ENCODE measurements at regions not wholly inside any gene's neighbourhood (a gene's known extent, or its start where the extent isn't known, plus 50 kb on each side); places are given as distances from the start of the nearest gene placed in this dataset.
A peak's percentile ranks its signal among the peaks of the same experiment; 100 is the strongest.

DNA sequence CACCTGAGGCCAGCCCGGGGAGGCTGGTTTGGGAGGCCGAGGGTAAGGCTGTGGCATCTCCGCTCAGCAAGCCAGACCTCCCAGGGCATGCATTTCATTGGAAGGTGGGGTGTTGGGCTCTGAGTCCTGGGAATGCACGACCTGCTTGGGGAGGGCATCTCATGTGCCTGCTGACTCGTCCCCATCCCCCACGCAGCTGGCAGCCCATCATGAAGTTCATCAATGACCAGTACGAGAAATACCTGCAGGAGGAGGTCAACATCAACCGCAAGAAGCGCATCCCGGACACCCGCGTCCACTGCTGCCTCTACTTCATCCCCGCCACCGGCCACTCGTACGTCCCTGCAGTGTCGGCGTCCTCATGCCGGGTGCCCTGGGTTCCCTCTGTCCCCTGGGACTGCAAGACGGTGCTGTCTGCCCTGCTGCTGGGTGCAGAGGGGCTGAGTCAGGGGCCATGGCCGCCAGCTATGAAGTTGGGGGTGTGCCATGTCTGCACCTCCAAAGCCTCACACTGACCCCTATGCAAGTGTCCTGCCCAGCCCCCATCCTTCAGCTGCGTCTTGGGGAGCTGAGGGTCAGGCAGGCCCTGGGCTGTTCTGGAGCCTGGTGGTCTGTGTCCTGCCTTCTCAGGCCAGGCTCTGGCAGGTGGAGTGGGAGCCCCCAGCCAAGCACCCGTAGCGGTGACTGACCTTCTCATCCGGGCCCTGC, 347.9 kb downstream of the SEC14L1 start:
- no peak for DNase-seq (ENCODE audit: low read depth)

DNA sequence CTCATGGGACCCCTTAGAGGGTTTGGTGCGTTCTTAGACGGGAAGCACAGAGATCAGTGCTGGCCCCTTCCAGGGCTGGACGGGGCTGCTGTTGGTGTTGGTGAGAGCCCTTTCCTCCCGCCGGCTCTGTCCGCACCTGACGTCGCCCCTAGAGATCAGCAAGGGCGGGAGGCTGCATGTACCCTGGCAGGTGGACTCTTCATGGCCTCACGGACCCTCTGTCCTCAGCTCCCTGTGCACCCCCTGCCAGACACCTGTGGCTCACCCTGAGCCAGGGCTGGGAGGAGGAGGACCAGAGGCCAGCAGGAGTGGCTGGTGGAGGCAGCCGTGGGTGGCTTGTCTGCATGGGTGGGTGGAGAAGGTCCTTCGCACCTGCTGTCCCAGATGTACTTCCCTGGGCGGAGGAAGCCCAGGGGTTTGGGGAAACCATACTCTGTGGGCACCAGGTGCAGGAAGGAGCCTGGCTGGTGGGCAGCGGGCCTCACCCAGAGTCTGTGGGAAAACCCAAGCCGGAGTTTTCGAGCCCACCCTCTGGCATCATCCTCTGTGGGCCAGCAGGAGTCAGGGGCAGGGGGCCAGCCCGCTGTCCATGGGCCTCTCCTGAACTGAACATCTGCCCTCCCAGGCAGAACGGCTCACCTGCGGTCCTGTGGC, 348.6 kb downstream of the SEC14L1 start:
- DNase-seq (ENCODE audit: low read depth), result no peak

DNA sequence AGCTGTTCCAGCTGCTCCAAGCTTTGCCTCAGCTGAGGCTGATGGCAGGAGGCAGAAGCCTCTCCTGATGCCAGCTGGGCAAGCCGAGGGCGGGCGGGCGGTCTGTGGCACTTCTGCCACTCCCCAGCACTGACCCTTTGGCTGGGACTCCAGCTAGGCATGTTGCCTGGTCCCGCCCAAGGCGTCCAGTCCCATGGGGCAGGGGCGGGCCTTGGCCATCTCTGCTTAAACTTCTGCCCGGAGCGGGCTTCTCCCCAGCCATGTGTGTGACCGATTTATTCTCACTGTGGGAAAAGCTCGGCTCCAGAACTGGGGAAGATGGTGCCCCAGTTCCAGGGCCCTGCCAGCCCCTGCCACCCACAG, 349.1 kb downstream of the SEC14L1 start:
- DNase-seq (ENCODE audit: low read depth), result no peak

DNA sequence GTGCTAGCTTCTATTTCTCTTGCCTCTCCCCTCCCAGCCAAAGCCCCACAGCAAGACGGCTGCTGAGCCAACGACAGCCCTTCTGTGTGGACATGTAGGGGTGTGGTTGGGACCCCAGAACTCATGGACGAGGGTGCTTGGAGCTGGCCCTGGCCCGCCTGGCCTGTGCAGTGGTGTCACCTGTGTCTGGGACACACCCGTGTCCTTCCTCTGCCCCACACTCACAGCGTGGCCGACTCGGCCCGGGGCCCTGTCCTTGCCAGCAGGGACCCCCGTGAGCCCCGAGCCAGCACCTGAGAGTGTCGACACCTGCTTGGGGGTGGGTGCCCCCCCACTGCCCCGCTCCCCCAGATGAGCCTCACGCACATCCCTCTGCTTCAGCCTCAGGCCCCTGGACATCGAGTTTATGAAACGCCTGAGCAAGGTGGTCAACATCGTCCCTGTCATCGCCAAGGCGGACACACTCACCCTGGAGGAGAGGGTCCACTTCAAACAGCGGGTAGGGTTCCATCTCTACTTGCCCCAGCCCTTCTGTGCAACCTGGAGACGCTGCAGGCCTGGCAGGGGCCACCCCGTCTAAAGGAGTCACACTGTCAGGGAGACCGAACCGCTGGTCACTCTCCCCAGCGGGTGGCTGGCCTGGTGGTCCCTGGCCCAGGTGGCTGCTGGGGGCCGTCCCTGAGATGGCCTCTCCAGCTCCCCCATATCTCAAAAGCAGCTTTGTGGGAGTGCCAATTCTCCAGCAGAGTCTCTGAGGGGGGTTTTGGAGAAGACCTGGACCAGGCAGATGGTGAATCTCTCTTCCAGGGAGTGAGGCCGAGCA, 349.8 kb downstream of the SEC14L1 start:
- DNase-seq (ENCODE audit: low read depth), result no peak

DNA sequence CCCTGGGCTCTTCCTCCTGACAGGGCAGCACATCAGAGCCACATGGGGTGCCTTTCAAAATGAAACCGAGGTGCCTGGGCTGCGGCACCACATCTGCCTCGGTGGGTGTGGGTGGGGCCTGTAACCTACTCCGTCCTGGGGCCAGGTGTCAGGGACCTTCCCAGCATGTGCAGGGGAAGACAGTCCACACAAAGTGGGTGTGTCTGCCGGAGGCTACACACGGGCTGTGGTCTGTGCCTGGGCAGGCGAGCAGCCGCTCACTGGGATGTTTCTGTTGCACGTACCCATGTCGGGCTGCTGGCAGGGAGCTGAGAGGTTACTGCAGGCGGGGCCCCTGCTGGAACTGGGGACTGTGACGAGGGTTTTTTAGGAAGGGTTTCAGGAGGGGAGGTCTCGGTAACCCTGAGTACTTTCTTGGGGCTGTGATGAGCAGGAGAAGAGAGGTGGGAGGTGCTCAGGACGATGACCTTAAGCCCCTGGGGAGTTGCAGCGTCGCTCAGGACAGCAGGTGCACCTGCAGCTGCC, 351.2 kb downstream of the SEC14L1 start:
- no peak for DNase-seq (ENCODE audit: low read depth)

DNA sequence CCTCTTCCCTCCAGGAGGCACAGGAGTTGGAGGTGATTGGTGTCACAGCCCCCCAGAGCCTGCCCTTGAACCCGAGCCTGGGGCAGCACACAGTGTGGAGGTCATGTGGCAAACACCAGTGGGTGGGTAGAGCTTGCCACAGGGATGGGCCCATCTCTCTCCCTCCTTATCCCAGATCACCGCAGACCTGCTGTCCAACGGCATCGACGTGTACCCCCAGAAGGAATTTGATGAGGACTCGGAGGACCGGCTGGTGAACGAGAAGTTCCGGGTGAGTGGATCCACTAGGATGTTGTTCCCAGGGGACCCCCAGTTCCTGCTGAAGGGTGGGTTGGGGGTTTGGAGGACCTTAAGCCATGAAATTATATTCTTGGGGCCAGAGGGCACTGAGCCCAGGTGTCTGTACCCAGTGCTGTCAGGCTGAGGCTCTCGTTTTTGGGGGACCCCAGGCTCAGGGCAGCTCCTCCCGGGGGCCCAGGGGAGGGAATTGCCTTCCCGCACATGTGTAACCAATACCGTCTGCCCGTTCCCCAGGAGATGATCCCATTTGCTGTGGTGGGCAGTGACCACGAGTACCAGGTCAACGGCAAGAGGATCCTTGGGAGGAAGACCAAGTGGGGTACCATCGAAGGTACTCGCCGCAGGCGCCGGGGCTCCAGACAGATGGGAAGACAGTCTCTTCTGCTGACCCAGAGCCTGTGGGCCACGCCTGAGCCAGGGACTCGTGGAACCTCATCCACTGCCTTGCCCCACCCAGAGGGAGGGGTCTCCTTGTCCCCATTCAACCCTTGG, 351.9 kb downstream of the SEC14L1 start:
- no peak for DNase-seq (ENCODE audit: low read depth)

DNA sequence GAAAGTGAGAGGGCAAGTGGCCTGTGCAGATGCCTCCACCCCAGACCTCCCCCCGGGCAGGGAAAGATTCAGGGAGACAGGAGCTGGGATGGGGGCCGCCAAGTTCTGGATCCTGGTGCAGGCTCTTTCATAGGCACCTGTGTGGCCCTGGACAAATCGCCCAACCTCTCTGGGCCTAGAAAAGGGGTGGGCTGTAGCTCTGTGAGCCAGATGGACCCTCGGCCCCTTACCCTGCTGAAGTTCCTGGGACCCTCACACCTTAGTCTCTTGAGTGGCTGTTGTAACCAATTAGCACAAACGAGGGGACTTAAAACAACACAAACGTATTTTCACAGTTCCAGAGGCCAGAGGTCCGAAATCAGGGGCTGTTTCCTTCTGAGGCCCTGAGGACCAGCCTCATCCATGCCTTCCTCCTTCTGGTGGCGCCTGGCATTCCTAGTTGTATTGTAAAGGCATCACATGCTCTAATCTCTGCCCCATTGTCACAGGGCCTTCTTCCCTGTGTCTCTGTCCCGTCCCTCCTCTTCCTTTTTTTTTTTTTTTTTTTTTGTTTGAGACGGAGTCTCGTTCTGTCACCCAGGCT, 352.6 kb downstream of the SEC14L1 start:
- DNase-seq (ENCODE audit: low read depth), result no peak

DNA sequence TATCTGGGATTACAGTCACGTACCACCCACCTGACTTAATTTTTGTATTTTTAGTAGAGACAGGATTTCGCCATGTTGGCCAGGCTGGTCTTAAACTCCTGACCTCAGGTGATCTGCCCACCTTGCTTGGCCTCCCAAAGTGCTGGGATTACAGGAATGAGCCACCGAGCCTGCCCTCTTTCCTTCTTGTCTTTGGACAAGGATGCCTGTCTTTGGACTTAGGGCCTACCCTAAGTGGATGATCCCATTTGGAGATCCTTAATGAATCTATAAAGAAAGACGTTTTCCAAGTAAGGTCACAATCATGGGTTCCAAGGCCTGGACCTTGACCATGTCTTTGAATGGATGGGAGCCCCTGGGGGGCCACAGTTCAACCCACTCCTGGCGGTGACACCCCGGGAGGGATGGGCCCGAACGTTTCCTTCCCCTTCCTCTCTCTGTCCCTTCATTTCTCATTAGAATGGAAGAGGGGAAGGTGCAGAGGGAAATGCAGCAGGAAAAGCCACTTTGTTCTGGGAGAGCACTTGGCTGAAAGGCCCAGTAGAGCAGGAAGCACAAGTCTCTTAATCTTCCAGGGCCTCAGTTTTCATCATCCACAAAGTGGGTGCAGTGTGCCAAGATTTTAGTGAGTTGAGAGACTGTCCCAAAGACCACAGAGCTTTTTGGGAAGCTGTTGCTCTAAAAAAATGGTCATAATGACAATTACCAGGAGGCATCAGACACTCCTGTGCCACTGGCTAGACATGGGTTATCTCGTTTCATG, 353.3 kb downstream of the SEC14L1 start:
- DNase-seq (ENCODE audit: low read depth), result no peak

DNA sequence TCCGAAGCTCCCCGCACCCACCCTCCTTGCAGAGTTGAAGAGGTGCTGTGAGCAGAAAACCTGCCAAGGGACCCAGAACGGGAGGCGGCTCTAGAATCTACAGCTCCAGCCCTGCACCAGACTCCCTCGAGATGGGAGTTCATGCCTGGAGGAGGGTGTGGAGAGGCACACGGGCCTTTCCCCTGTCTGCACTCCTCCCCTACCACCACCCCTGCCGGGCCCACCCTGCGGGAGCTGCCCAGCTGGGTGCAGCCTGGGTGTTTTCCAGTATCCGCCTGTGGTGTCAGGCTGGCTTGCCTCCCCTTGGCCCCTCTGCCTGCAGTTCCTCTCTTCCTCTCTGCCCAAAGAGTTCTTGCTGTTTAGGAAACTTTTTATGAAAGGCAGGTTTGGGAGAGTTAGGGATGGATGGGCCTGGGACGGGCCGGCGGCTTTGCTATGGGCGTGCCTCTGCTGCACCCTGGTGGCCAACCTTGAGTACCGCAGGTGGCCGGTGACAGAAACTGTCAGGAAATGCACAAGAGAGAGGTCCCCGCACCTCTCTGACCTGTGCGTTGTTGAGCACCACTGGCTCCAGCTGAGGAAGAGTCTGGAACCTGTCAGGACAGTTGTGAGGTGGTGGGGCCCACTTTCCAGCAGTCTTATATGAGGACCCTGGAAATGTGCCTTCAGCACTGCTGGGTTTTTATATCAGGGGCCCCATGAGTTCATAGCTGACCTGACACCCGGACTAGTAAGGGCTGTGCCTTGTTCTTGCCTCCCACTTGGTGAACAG, 354.1 kb downstream of the SEC14L1 start:
- peak; percentile 33 for DNase-seq (ENCODE audit: low read depth)

DNA sequence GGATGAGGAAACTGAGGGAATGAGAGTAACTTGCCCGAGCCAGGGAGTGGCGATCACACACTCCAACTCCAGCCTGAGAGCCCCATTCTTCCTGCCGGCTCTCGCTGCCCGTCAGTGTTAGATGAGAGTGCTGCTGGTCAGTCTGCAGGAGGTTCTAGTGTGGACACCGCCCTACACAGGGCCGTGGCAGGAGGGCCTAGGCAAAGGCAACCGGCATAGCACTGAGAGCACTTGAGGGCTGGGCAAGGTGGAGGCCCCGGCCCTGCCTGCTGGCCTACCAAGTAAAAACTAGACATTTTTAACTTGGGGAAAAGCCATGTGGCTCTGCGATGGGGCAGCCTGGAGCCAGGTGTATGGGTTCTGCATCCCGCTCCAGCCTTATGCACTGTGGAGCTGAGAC, 354.8 kb downstream of the SEC14L1 start:
- no peak for DNase-seq (ENCODE audit: low read depth)

DNA sequence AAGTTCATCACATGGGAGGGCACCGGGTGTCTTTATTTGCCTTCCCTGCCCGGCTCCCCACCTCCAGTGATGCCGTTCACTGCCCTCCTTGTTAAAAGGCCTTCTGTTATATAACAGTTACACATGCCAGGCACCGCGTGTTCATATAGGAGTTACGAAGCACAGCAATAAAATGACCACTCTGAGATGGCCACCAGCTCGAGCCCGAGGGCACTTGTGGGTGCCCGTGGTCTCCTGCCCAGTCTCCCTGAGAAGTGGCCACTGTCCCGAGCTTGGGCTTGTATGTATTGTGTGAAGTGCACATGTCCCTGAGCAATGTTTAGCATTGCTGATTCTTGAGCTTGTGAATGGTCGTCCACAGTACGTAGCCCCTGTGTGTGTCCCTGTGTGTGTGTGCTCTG, 355.6 kb downstream of the SEC14L1 start:
- DNase-seq (ENCODE audit: low read depth), result no peak

DNA sequence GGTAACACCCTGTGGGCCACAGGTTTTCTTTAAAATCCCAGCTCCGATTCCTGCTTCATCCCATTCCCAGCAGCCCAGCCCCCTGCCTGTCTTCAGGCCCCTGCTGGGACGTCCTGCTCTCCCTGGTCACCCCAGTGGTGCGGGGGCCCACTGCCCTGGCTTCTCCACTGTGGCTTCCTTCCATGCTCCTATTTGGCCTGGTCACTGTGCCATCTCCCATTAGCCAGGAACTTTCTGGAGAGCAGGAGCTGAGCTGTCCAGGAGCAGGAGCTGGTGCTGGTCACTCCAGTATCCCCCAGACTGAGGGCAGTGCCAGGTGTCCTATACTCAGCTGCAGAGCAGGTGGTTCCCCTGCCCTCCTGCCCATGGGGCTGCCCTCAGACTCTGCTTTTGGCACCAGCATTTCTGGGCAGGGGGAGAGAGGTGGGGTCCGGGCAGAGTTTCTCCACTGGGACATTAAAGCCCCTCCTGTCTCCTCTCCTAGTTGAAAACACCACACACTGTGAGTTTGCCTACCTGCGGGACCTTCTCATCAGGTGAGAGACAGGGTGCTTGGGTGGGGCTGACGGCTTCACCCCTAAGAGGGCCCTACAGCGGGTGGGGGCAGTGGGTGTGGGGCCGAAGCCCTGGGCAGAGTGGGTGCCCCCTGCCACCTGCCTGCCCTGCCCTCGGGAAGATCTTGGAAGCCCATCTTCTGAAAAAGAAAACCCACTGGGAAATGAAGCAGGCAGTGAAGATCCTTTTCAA, 356.2 kb downstream of the SEC14L1 start:
- DNase-seq (ENCODE audit: low read depth), result no peak

DNA sequence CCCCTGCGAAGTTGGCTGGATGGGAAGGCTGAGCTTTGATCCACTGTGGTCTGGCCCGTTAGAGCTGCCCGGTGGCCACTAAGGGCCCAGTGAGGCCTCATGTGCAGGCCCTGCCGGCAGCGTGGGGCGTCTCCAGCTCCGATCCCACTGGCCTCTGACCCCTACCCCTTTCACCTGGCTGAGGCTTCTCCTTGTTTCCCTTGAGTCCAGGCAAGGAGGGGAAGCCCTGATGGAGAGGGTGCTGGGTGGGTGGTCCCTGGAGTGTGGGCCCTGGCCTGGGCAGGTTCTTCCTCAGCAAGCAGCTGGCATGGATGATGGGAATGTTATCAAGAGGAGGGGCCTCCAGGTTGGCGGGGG, 356.8 kb downstream of the SEC14L1 start:
- DNase-seq (ENCODE audit: low read depth), result no peak

DNA sequence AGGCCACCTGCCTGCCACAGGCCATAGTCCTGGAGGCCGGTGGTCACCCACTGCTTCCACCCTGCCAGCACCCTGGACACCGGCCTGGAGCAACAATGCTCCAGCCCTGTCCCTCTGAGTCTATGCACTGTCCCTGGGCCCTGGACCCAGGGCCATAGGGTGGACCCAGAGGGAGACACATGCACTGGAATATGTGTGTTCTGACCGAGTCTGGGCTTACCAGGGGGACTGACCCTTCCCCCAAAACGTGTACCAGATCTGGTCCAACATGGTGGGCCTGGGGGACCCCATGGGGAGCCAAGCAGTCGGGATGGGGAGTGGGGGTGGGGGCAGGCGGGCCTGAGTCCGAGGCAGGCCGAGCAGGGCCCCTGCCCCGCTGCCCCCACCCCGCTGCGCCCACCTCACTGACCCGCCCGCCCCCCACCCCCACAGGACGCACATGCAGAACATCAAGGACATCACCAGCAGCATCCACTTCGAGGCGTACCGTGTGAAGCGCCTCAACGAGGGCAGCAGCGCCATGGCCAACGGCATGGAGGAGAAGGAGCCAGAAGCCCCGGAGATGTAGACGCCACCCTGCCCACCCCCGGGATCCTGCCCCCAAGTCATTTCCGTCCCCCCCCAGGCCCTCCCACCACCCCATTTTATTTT, 357.4 kb downstream of the SEC14L1 start:
- no peak for DNase-seq (ENCODE audit: low read depth)

DNA sequence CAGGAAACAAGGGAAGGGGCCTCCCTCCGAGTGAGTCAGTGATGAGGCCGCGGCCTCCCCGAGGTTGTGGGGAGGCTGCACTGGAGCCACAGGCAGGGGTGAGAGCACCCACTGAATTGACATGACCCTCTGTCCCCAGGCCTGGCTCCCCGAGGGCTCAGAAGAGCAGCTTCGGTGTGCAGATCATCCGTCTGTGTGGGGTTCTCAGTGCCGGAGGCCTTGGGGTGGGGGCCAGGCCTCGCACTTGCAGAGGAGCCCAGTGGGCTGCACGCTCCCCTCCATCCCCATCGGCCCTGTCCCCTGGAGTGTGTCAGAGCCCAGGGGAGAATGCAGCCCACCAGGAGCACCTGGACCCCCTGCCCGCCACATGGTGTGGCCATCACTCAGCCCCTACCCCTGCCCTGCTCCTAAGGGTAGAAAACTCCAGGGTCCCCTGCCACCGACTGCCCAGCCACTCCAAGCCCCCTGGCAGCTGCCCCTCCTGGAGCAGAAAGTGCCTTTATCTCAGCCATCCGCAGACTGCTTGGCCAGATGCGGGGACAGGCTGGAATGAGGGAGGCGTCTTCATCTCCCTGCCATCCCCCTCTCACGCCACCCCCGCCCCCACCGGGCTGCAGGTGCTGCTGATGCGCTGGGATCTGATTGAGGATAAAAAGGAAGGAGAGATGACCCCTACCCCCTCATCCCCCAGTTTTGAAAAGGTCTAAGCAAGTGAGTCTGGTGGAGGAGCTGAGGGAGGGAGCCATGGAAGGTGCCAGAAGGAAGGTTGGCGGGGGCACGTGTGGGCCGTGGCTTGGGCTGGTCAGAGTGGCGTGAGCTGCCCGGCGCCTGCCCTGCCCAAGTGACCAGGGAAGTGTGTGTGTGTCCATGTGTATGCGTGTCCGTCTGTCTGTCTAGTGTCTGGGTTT, 358.3 kb downstream of the SEC14L1 start:
- no peak for DNase-seq (ENCODE audit: low read depth)

DNA sequence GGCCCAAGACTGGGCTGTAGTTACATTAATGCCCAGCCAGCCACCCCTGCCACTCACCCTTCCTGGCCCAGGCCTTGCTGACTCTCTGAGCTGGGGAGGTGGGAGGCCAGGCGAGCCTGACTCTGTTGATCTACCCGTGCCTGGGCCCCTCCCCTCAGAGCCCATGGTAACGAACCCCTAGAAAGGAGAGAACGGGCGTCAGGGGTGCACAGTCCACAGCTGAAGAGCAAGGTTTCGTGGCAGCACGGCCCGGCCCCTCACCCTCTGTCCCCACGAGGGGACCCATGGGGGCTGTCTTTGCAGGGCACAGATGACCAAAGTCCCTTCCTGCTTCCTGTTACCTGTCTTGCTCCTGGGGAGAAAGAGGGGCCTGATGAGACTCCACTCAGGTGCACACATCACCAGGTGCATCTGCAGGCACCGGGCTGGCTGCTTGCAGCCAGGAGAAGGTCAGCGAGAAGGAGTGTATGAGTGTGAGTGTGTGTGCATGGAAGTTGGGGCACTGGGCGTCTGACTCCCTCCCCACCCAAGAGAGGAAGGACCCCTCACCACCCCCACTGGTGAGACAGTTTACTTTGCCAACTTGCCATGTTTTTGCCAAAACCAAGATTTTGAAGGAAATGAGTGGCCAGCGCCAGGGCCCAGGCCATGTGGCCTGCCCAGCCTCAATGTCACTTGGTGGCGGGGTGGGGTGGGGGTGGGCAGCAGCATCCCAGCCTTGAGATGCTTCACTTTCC, 359.1 kb downstream of the SEC14L1 start:
- DNase-seq (ENCODE audit: low read depth), result no peak

DNA sequence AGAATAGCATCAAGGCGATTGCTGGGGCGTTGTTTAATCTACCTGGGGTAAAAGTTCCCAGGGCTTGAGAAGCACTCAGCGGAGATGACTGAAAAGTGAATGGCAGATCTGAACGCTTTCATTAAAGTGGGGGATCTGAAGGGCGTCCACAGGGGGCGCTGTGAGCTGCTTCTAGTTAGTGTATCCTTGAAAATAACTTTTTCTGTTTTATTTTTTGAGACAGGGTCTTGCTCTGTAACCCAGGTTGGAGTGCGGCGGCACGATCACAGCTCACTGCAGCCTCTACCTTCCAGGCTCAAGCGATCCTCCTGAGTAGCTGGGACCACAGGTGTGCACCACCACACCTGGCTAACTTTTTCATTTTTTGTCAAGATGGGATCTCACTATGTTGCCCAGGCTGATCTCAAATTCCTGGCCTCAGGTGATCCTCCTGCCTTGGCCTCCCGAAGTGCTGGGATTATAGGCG, 360.4 kb downstream of the SEC14L1 start:
- no peak for DNase-seq (ENCODE audit: low read depth)

Data from HS-5 (cell line).